ENCODE measurements at regions not wholly inside any gene's neighbourhood (a gene's known extent, or its start where the extent isn't known, plus 50 kb on each side); places are given as distances from the start of the nearest gene placed in this dataset.

DNA sequence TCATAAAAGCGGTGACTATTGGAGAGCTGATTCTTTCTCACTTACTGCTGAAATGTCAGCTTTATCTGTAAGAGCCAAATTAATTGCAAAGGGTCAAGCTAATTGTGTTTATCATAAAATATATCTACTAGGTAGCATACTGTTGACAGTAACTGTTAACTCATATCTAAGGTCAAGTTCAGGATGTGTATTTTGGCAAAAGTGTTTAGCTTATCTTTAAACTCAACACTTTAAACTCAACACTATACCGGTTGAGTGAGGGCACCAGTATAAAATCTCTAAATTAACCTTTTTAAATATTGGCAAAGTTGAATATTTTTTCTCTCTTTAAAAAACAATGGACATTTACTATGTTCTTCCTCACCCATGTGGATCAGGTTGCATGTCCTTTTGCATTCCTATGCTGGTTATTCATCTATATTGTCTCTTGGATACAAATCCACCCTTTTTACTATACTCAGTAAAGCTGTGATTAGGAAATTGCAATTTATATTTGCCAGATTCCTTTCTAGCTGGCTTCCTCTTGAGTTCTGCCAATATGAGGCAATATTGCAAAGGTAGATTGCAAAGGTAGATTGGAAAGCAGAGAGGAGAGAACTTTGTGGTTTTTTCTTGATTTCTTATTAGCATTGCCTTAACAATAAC is 344.6 kb upstream of the DCBLD2 start:
- TF ChIP-seq TCF12 (IDR thresholded peaks at IDR 0.05; ENCODE audit: low read depth): no peak
- TF ChIP-seq EP300 (IDR thresholded peaks at IDR 0.05; ENCODE audit: borderline replicate concordance): peak; percentile 60

All from Ishikawa (cell line).